ENCODE measurements at regions not wholly inside any gene's neighbourhood (a gene's known extent, or its start where the extent isn't known, plus 50 kb on each side); places are given as distances from the start of the nearest gene placed in this dataset.

- DNase-seq, result no peak
These were observed 504.8 kb upstream of the SETBP1 start for GRCh38 chr18:44175891-44176290.

GRCh38 chr18:44178476-44178875 lies 502.2 kb upstream of the SETBP1 start:
- no peak for DNase-seq

GRCh38 chr18:44179693-44180092 lies 501.0 kb upstream of the SETBP1 start:
- DNase-seq, result no peak

GRCh38 chr18:44180683-44181082 lies 500.0 kb upstream of the SETBP1 start:
- DNase-seq, result no peak

- DNase-seq, result no peak
These were observed 498.5 kb upstream of the SETBP1 start for GRCh38 chr18:44181951-44182747.

- DNase-seq, result no peak
These were observed 494.7 kb upstream of the SETBP1 start for GRCh38 chr18:44186001-44186400.

GRCh38 chr18:44187090-44187489 lies 493.6 kb upstream of the SETBP1 start:
- no peak for DNase-seq

GRCh38 chr18:44195394-44196140 lies 485.1 kb upstream of the SETBP1 start:
- DNase-seq, result no peak

- DNase-seq, result no peak
These were observed 482.7 kb upstream of the SETBP1 start for GRCh38 chr18:44197832-44198611.

GRCh38 chr18:44198612-44199284 lies 481.9 kb upstream of the SETBP1 start:
- no peak for DNase-seq

GRCh38 chr18:44213293-44213692 lies 467.4 kb upstream of the SETBP1 start:
- no peak for DNase-seq

GRCh38 chr18:44214396-44214795 lies 466.3 kb upstream of the SETBP1 start:
- DNase-seq, result no peak

GRCh38 chr18:44216169-44216568 lies 464.5 kb upstream of the SETBP1 start:
- no peak for DNase-seq

- no peak for DNase-seq
These were observed 453.2 kb upstream of the SETBP1 start for GRCh38 chr18:44227501-44227900.

- DNase-seq, result no peak
These were observed 451.0 kb upstream of the SETBP1 start for GRCh38 chr18:44229693-44230108.

GRCh38 chr18:44231936-44232335 lies 448.8 kb upstream of the SETBP1 start:
- no peak for DNase-seq

- DNase-seq, result no peak
These were observed 448.2 kb upstream of the SETBP1 start for GRCh38 chr18:44232500-44232899.

GRCh38 chr18:44238454-44238853 lies 442.2 kb upstream of the SETBP1 start:
- no peak for DNase-seq

GRCh38 chr18:44238911-44239310 lies 441.8 kb upstream of the SETBP1 start:
- DNase-seq, result no peak

GRCh38 chr18:44241020-44241419 lies 439.7 kb upstream of the SETBP1 start:
- no peak for DNase-seq

GRCh38 chr18:44245019-44245418 lies 435.7 kb upstream of the SETBP1 start:
- DNase-seq, result no peak

- no peak for DNase-seq
These were observed 434.7 kb upstream of the SETBP1 start for GRCh38 chr18:44246001-44246400.

GRCh38 chr18:44258086-44258485 lies 422.6 kb upstream of the SETBP1 start:
- no peak for DNase-seq
